IPS DF 19.7 (cell line): ENCODE measurements at regions not wholly inside any gene's neighbourhood (a gene's known extent, or its start where the extent isn't known, plus 50 kb on each side); places are given as distances from the start of the nearest gene placed in this dataset.
"Not testable (repeated sequence)": the region's sequence is repeated elsewhere in the genome, so short reads cannot be mapped to it uniquely, and the experiment has no call there.

Source experiments
- DNase-seq: peaks from one replicate; pipeline ENCODE4 v3.0.0-alpha.2; 2013; ENCODE audit warnings: low read depth, low spot score

DNA sequence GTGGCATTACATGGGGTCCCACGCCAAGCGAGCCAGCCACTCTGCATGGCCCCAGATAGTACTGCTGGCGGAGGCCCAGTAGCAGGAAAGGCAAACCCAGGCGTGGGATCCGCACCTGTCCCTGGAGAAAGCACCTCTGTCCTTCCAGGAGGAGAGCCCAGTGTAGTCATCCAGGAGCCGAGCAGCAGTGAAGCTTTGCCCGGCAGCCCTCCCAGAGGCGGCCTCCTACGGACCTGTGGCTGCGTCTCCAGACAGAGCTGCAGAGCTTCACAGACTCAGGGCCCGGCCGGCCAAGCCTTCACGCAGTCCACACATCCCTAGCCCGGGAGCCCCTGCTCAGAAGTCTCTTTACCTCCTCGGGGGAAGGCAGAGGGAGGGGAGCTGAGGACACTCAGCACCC is 100.8 kb upstream of the PPP1R26 start:
- no peak for DNase-seq

DNA sequence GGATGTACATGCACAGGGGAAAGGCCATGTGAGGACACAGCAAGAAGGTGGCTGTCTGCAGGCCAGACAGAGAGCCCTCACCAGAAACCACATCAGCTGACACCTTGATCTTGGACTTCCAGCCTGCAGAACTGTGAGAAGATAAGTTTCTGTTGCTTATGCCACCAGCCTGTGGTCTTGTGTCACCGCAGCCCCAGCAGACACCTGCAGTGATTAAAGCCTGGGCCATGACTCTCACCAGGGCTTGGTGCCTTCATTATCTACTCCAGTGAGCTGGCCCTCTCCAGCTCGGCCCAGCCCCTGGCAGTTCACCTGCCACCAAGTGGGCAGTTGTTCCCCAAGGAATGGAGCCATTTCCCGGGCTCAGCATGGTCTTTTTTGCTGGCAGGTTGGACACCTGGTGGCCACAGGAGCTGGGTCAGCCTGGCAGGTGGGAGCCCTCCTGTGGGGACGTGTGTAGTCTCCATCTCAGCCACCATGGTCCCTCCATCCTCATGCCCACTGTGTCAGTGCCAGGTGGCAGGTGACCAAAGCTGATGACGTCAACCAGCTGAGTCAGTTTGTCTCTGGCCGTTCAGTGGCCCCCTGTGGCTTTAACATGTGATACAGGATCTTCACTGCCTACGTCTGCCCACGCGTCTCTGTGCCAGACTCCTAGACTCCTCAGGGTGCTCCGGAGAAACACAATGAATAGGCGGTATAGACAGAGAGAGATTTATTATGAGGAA is 99.9 kb upstream of the PPP1R26 start:
- no peak for DNase-seq

DNA sequence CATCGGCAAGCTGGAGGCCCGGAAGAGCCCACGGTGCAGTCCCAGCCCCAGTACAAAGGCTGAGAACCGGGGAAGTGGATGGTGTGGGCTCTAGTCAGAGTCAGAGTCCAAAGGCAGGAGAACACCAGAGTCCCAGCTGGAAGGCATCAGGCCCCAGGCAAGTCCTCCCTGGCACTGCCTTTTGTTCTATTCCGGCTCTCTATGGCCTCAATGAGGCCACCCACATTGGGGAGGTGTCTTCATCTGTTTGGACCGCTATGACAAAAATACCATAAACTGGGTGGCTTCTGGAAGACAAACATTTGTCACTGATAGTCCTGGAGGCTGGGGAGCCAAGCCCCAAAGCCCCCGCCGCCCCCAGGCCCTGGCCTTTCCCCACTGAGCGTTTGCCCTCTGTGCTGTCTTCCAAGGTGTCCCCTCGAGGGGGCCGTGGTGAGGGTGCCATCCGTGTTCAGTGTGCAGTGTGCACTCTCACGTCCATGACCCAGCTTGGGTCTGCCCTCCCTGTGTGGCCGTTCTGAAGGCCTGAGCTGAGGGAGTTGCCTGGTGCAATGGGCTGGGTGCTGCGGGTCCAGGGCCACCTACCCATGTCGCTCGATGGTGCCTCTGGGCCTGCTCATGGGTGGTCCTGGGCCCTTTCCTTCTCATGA is 99.1 kb upstream of the PPP1R26 start:
- no peak for DNase-seq

DNA sequence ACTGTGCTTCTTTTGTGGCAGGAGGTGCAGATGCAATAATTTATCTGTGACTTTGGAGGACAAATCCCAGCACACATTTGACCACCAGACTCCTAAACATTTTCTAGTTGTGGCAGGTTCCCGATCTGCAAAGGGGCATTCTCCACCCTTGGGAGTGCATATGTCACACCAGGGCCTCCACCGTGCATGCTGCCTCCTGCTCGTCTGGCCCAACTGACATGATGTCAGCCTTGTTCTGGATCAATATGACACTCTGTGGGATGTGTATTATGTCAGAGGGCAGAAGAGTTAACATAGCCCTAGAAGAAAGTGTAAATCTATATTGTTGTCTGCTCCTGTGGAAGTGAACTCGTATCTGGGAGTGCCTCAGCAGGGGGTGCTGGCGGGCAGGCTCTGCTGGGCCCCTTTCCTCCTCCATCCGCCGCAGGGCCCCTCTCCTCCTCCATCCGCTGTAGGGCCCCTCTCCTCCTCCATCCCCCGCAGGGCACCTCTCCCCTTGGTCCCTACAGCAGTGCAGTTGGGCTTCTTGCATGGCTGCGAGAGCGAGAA is 97.7 kb upstream of the PPP1R26 start:
- DNase-seq, result no peak

DNA sequence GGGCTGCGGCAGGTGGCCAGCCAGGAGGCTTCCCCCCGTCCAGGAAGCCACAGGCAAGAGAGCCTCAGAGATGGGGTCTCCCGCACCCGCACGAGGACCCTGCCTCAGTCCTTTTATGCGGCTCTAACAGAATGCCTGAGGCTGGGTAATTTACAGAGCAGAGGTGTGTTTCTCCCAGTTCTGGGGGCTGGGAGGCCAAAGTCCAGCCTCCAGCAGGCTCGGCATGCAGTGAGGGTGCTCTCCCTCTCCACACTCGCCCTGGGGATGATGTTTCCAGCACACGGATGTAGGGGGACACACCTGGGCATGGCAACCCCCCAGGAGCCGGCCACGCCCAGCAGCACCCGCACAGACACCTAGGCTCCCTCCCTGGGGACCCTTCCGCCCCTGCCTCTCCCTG is 95.4 kb upstream of the PPP1R26 start:
- DNase-seq, result no peak

DNA sequence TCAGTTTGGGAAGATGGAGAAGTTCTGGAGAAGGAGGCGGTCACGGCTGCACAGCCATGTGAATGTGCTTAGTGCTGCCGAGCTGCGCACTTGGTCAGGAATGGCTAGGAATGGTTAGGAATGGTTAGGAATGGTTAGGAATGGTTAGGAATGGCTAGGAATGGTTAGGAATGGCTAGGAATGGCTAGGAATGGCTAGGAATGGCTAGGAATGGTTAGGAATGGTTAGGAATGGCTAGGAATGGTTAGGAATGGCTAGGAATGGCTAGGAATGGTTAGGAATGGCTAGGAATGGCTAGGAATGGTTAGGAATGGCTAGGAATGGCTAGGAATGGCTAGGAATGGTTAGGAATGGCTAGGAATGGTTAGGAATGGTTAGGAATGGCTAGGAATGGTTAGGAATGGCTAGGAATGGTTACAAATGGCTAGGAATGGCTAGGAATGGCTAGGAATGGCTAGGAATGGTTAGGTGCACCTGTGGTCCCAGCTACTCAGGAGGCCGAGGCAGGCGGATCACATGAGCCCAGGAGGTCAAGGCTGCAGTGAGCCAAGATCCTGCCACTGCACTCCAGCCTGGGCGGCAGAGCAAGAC is 94.7 kb upstream of the PPP1R26 start:
- DNase-seq, result not testable (repeated sequence)

DNA sequence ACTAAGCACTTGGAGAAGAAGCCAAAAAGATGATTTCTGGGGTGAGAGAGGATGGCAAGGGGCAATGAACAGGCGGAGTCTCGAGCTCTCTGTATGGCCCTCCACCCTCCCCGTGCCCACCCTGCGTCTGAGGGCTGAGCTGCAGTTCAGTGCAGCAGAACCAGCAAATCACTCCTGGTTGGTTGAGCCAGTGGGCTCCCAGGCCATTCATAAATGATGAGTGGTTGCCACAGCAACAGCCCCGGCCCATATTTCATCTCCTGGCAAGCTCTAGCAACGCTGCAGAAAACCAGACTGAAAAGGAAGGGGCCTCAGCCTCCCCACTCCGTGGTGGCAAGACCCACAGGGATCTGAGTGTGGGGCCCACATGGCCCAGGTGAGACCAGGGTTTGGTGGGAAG is 93.8 kb upstream of the PPP1R26 start:
- DNase-seq, result no peak

DNA sequence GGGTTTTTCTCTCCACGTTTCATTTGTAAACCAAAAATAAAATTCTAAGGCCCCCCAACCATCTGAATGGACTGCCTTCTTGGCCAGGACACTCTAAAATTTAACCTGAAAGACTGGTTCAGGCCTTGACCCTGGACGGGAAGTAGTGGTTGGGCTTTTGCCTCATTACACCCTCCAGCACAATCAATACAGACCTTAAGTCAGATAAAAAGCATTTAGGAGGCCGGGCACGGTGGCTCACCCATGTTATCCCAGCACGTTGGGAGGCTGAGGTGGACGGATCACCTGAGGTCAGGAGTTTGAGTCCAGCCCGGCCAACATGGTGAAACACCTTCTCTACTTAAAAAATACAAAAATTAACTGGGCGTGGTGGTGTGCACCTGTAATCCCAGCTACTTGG is 91.6 kb upstream of the PPP1R26 start:
- no peak for DNase-seq

DNA sequence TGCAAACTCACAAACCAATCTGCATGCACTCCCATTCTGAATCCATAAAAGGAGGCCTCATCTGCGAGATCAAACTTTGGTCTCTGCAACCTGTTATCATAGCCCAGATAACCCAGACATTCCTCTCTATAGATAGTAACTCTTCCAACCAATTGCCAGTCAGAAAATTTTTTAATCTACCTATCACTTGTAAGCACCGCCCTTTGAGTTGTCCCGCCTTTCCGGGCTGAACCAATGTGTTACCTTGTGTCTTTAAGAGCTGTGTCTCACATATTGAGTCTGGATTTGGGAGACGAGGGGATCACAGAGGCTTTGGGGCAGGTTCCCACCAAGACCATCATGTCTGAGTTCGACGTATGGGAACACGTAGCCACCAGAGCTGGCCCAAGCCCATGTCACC is 91.1 kb upstream of the PPP1R26 start:
- no peak for DNase-seq

DNA sequence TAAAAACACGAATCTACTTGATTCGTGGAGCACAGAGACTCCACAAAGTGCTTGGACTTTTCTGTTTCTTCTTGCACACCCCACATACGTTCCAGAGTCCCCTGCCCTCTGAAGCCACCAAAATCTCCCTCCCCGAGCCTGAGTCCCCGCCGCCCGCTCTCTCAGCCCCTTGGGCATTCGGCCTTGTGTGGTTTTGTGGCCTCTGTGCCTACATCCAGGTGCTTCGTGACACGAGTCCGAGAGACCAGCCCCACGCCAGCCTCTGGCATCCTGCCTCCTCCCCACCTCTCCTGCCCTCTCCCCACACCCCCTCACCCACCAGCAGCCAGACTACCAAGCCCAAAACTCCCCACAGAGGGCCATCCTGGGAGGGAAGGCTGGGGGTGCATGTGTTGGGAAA is 87.8 kb upstream of the PPP1R26 start:
- no peak for DNase-seq

DNA sequence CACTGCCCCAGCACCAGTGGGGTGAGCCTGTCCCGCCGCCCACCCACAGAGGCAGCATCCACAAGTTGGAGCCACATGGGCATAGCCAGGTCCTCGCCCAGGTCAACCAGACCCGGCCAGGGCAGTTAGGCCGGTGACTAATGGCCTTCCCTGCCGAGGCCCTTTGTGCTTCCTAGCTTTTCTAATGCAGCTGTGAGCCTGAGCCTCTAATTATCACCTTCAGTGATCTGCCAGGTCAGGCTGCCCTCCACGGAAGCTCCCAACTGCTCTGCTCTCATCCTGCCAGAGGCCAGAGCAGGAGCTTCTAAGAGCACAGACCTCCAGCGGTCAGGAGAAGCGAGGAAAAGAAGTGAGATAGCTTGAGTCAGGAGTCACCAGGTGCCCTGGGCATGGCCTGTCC is 87.1 kb upstream of the PPP1R26 start:
- DNase-seq, result no peak

DNA sequence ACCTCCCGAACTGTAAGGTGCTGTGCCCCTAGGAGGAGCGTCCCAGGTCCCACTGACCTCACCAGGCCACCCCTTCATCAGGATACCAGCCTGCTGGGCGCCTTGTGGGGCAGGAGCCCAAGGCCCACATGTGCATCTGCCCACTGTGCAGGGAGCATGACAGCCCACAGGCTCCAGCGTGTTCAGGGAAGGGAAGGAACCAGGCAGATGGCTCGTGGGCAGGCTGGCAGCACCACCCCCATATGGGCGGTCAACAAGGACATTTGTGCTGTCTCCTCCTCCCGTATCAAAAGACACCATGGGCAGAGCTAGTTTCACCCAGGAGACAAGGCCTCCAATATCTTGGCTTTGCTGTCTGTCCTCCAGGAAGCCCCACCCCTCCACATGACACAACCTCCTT is 85.5 kb upstream of the PPP1R26 start:
- no peak for DNase-seq

DNA sequence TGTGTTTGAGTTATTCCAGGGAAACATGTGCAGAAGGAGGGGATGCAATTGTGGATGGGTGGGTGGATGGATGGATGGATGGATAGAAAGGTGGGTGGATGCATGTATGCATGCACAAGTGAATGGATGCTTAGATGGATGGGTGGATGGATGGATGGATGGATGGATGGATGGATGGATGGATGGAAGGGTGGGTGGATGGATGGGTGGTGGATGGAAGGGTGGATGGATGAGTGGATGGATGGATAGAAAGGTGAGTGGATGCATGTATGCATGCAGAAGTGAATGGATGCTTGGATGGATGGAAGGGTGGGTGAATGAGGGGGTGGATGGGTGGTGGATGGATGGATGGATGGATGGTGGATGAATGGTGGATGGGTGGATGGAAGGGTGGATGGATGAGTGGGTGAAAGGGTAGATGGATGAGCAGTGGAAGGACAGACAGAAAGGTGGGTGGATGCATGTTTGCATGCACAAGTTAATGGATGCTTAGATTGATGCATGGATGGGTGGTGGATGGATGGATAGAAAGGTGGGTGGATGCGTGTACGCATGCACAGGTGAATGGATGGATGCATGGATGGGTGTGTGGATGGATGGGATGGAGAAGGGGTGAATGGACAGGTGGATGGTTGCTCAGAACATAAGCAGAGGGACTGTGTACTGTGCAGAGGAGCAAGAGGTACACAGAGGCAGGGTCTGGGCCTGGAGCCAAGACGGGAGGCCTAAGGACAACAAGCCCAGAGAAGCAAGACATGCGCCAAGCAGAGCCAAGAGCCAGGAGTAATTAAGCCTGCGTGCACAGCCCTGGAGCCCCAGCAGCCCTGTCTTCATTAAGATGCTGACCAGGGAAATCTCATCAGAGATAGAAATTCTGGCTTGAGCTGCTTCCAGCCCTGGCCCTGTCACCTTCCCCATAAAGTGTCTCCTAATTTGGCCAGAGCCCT is 84.6 kb upstream of the PPP1R26 start:
- no peak for DNase-seq

DNA sequence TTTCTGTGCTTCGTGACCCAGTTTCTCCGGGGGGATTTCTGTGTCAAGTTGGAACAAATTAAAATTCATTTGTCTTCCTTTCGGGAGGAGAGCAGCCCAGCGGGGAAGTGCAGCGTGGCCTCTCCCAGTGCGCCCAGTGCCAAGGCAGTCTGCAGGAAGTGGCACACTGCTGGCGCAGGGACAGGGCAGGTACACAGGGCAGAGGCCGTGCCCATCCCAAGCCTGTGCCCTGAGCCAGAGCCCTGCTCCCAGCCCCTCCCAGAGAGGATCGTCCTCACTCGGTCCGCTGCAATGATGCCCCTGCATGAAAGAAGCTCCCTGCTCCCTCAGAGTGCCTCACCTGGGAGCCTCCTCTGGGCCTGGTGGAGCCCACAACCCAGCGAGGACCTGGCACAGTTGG is 82.4 kb upstream of the PPP1R26 start:
- no peak for DNase-seq

DNA sequence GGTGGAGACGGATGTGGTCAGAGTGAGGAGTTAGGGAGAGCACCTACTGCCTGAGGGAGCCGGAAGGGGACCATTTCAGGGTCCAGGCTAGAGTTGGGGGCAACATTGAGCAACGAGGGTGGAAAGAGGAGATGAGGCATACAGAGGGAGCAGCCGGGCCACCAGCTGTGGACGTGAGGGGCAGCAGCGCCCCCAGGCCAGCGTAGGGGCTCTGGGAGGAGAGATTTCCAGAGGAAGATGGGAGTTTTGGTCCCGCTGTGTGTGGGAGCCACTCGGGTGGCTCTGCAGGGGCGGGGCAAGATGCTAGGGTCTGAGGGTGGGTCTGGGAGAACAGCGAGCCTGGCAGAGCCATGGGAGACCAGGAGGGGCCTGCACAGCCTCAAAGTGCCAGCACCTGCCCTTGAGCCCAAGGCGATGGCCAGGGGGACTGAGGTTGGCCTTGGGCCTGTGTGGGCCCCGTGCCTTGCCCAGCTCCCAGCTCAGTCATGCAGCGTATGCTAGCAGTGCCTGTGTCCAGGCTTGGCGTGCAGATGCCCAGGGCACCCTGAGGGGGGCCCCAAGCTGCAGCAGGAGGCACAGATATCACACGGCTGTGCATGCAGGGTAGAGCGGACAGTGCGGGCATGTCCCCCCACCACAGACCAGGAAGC is 80.5 kb upstream of the PPP1R26 start:
- no peak for DNase-seq

DNA sequence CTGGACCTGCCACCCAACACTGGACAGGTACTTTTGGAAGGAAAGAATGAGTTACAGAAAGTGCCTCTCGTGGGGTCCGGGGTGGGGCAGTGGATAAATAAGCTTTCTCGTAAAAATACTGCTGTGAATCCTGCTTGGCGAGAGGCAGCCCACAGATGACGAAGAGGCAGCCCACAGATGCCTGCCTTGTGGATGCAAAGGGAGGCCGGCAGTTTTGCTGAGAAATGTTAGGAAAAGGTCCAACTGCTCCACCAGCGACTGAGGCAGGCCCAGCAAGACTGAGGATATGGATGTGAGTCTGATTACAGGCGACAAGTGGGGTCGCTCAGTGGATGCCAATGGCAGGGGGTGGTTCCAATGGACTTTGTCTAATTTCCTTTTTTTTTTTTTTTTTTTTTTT is 79.1 kb upstream of the PPP1R26 start:
- no peak for DNase-seq

DNA sequence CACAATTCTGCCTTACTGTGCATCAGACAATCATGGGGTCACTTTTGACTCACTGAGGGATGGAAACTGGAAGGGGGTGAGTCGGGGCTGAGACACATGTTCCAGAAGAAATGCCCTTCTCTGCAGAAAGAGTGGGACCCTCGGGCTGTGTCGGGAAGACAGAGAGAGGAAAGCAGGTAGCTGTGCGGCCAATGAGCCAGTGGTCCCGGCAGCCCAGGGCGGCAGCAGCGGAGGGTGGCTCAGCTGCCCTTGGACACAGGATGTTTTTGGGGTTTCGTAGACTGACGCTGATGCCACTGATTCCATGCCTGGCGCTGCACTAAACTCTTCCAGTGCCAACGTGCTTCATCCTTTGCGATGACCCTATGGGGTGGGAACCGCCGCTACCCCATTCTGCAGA is 78.4 kb upstream of the PPP1R26 start:
- DNase-seq, result no peak

DNA sequence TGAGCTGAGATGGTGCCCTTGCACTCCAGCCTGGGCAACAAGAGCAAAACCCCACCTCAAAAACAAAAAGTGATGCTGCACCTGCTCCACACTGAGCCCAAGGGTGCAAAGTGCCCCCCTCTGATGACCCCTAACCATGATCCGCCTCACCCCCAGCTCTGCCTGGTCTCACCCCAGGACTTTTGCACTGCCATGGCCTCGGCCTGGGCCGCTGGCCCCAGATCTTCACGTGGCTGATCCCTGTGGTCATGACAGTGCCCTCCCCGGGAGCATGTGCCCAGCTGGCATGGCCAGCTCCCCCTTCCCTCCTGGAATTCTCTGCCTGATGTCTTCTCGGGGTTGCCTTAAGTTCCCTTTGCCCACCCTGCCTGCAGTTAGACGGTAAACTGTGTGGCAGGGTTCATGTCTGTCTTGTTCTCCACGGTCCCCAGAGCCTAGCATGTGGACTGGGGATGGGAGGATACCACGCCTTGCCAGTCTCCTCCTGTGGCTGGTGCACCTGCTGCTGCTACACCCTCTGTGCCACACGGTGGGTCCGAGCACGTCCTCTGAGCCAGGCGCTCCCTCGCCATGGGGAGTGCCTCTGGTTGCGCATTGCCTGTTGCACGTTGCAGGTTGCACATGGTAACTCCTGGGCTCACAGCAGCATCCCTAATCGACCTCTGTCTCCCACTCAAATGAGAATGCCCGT is 77.4 kb upstream of the PPP1R26 start:
- no peak for DNase-seq

DNA sequence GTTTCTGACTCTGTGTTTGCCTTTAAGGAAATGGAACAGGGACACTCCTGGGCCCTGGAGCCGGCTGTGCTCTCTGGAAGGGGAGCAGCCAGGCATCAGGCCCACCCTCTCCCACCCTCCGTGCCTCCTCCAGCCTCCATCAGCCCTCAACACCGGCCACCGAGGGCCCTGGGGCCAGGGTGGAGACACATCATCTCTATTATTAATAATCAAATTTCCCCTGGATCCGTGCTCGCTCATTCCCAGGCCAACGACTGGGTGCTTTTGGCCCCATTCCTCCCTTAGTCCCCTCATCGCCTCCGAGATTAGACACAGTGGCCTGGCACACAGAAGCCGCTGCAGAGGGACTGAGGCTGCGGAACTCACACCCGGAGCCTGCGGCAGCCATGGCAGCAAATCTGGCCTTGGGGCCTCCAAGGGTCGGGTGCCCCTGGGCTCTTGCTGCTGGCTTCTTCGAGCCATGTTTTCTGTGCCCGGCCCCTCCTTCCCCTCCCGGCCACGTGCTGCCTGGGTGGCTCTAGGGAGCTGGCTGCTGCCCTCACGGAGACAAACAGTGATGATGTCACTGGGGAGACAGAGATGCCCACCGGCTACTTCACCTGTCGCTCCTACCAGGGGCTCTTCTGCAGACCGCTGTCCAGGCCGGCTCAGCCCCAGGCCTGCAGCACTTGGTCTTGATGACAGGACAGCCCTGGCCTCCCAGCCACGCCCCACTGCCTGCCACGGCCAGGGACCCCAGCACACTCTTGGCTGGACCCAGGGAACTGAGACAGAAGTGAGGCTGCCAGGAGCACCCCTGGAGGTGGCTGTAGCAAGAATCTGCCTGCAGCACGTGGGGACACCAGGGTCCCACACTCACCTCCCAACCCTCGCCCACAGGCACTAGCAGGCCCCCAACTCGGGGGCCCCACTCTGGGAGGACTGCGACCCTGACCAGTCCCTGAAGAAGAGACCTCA is 76.6 kb upstream of the PPP1R26 start:
- DNase-seq, result no peak
